Mucosa of rectum (tissue), 2 donors: ENCODE measurements at regions not wholly inside any gene's neighbourhood (a gene's known extent, or its start where the extent isn't known, plus 50 kb on each side); places are given as distances from the start of the nearest gene placed in this dataset.

Experiments
- H3K27ac ChIP-seq, 2 donors: one replicate each; pipeline ENCODE4 v1.7.0; 2013; ENCODE audit warnings: inconsistent platforms in 2 of 2, low read depth in 2 of 2, low read length in 2 of 2
- H3K27me3 ChIP-seq, 2 donors: one replicate each; pipeline ENCODE4 v1.7.0; 2013; ENCODE audit warnings: low read length in 2 of 2; ENCODE audit not compliant: control insufficient read depth in 2 of 2, insufficient read depth in 2 of 2
- H3K36me3 ChIP-seq, 2 donors: one replicate each; pipeline ENCODE4 v1.7.0; 2013; ENCODE audit warnings: low read length in 2 of 2; ENCODE audit not compliant: control insufficient read depth in 2 of 2, insufficient read depth in 2 of 2
- H3K4me1 ChIP-seq, 2 donors: one replicate each; pipeline ENCODE4 v1.7.0; 2013; ENCODE audit warnings: low read length in 2 of 2, mild to moderate bottlenecking in 1 of 2; ENCODE audit not compliant: control insufficient read depth in 2 of 2, insufficient read depth in 2 of 2
- H3K4me3 ChIP-seq, 2 donors: one replicate each; pipeline ENCODE4 v1.7.0; 2013; ENCODE audit warnings: low read length in 2 of 2
- H3K9ac ChIP-seq, 2 donors: one replicate each; pipeline ENCODE4 v1.7.0; 2013; ENCODE audit warnings: low read length in 2 of 2, low read depth in 1 of 2, mild to moderate bottlenecking in 1 of 2
- H3K9me3 ChIP-seq, 2 donors: one replicate each; pipeline ENCODE4 v1.7.0; 2013; ENCODE audit warnings: low read length in 2 of 2; ENCODE audit not compliant: control insufficient read depth in 2 of 2
- donor health status: healthy.
- donor health status: Normal muscosa, but diverticular disease.

- H3K36me3 ChIP-seq = no peaks in the 10 kb centered on the region
- H3K4me3 ChIP-seq = no peak overlapping the region
- no peak overlapping the region for H3K27ac ChIP-seq
- no peaks in the 10 kb centered on the region for H3K9me3 ChIP-seq
- H3K4me1 ChIP-seq = no peaks in the 10 kb centered on the region
- H3K27me3 ChIP-seq = no peaks in the 10 kb centered on the region
- no peak overlapping the region for H3K9ac ChIP-seq
Measured at GRCh38 chr14:59098377-59098776, 90.1 kb upstream of the DAAM1 start.

GRCh38 chr14:59100205-59100604 lies 88.3 kb upstream of the DAAM1 start:
- H3K4me3 ChIP-seq = no peak overlapping the region
- H3K9me3 ChIP-seq = no peaks in the 10 kb centered on the region
- H3K27me3 ChIP-seq = no peaks in the 10 kb centered on the region
- H3K27ac ChIP-seq = no peak overlapping the region
- no peak overlapping the region for H3K9ac ChIP-seq
- no peaks in the 10 kb centered on the region for H3K4me1 ChIP-seq
- no peaks in the 10 kb centered on the region for H3K36me3 ChIP-seq

- Histone ChIP-seq H3K27ac (no peak overlapping the region), H3K9me3 (no peaks in the 10 kb centered on the region), H3K9ac (no peak overlapping the region), H3K27me3 (no peaks in the 10 kb centered on the region), H3K36me3 (no peaks in the 10 kb centered on the region), H3K4me3 (no peak overlapping the region), H3K4me1 (no peaks in the 10 kb centered on the region)
Measured at GRCh38 chr14:59101476-59101875, 87.0 kb upstream of the DAAM1 start.

GRCh38 chr14:59103396-59103795 lies 85.1 kb upstream of the DAAM1 start:
- H3K4me1 ChIP-seq = no peaks in the 10 kb centered on the region
- no peak overlapping the region for H3K27ac ChIP-seq
- no peak overlapping the region for H3K9ac ChIP-seq
- no peak overlapping the region for H3K4me3 ChIP-seq
- no peaks in the 10 kb centered on the region for H3K9me3 ChIP-seq
- no peaks in the 10 kb centered on the region for H3K27me3 ChIP-seq
- no peaks in the 10 kb centered on the region for H3K36me3 ChIP-seq

GRCh38 chr14:59107819-59108218 lies 80.6 kb upstream of the DAAM1 start:
- no peaks in the 10 kb centered on the region for H3K27me3 ChIP-seq
- H3K4me3 ChIP-seq = no peak overlapping the region
- no peaks in the 10 kb centered on the region for H3K9me3 ChIP-seq
- no peaks in the 10 kb centered on the region for H3K4me1 ChIP-seq
- no peaks in the 10 kb centered on the region for H3K36me3 ChIP-seq
- H3K9ac ChIP-seq = no peak overlapping the region
- no peak overlapping the region for H3K27ac ChIP-seq

- Histone ChIP-seq H3K27ac (no peak overlapping the region), H3K36me3 (no peaks in the 10 kb centered on the region), H3K4me3 (no peak overlapping the region)
Measured at GRCh38 chr14:59116984-59117415, 71.5 kb upstream of the DAAM1 start.

GRCh38 chr14:59117754-59118528 lies 70.5 kb upstream of the DAAM1 start:
- Histone ChIP-seq H3K27ac (no peak overlapping the region), H3K9me3 (no peaks in the 10 kb centered on the region), H3K9ac (no peak overlapping the region), H3K27me3 (no peaks in the 10 kb centered on the region), H3K36me3 (no peaks in the 10 kb centered on the region), H3K4me1 (peaks cover 4 to 13% of the 10 kb centered on the region in 2 donors), H3K4me3 (no peak overlapping the region)

More at GRCh38 chr14:59116984-59117415, 71.5 kb upstream of the DAAM1 start:
- Histone ChIP-seq H3K9me3 (no peaks in the 10 kb centered on the region), H3K27me3 (no peaks in the 10 kb centered on the region), H3K4me1 (peaks cover 4 to 13% of the 10 kb centered on the region in 2 donors), H3K9ac (no peak overlapping the region)

GRCh38 chr14:59120921-59121320 lies 67.5 kb upstream of the DAAM1 start:
- H3K27me3 ChIP-seq = no peaks in the 10 kb centered on the region
- H3K4me3 ChIP-seq = no peak overlapping the region
- H3K9me3 ChIP-seq = no peaks in the 10 kb centered on the region
- peaks cover 4 to 13% of the 10 kb centered on the region in 2 donors for H3K4me1 ChIP-seq
- no peaks in the 10 kb centered on the region for H3K36me3 ChIP-seq
- no peak overlapping the region for H3K9ac ChIP-seq
- H3K27ac ChIP-seq = no peak overlapping the region

GRCh38 chr14:59123531-59123930 lies 64.9 kb upstream of the DAAM1 start:
- Histone ChIP-seq H3K4me3 (no peak overlapping the region), H3K27ac (no peak overlapping the region), H3K36me3 (no peaks in the 10 kb centered on the region), H3K9me3 (no peaks in the 10 kb centered on the region), H3K9ac (no peak overlapping the region), H3K27me3 (no peaks in the 10 kb centered on the region), H3K4me1 (no peaks in the 10 kb centered on the region)

GRCh38 chr14:59123975-59124374 lies 64.5 kb upstream of the DAAM1 start:
- H3K9me3 ChIP-seq = no peaks in the 10 kb centered on the region
- no peaks in the 10 kb centered on the region for H3K36me3 ChIP-seq
- no peaks in the 10 kb centered on the region for H3K27me3 ChIP-seq
- no peaks in the 10 kb centered on the region for H3K4me1 ChIP-seq
- no peak overlapping the region for H3K4me3 ChIP-seq
- no peak overlapping the region for H3K9ac ChIP-seq
- no peak overlapping the region for H3K27ac ChIP-seq
